Hindlimb muscle (tissue), 1 donor: ENCODE measurements at regions not wholly inside any gene's neighbourhood (a gene's known extent, or its start where the extent isn't known, plus 50 kb on each side); places are given as distances from the start of the nearest gene placed in this dataset.
"Not testable (repeated sequence)": the region's sequence is repeated elsewhere in the genome, so short reads cannot be mapped to it uniquely, and the experiment has no call there.

Source experiments
- DNase-seq: peaks from one replicate; pipeline ENCODE4 v3.0.0-alpha.2; 2013

GRCh38 chr2:142571934-142572333, 305.5 kb upstream of the KYNU start:
- no peak for DNase-seq

- no peak for DNase-seq
Observed at GRCh38 chr2:142562900-142563299, 314.6 kb upstream of the KYNU start.

- DNase-seq, result no peak
Observed at GRCh38 chr2:142561656-142562055, 315.8 kb upstream of the KYNU start.

- DNase-seq, result no peak
Observed at GRCh38 chr2:142557391-142557790, 320.1 kb upstream of the KYNU start.

GRCh38 chr2:142545999-142546398, 331.5 kb upstream of the KYNU start:
- DNase-seq, result not testable (repeated sequence)

GRCh38 chr2:142545036-142545435, 332.4 kb upstream of the KYNU start:
- peak; percentile 65 for DNase-seq

- no peak for DNase-seq
Observed at GRCh38 chr2:142544173-142544572, 333.3 kb upstream of the KYNU start.

- DNase-seq, result no peak
Observed at GRCh38 chr2:142542431-142542910, 335.0 kb upstream of the KYNU start.

- no peak for DNase-seq
Observed at GRCh38 chr2:142536966-142537365, 340.5 kb upstream of the KYNU start.

GRCh38 chr2:142536492-142536891, 341.0 kb upstream of the KYNU start:
- no peak for DNase-seq

GRCh38 chr2:142535311-142535710, 342.2 kb upstream of the KYNU start:
- no peak for DNase-seq

- DNase-seq, result no peak
Observed at GRCh38 chr2:142533177-142533576, 344.3 kb upstream of the KYNU start.

GRCh38 chr2:142531377-142531776, 346.1 kb upstream of the KYNU start:
- no peak for DNase-seq

GRCh38 chr2:142525720-142526119, 351.7 kb upstream of the KYNU start:
- DNase-seq, result no peak

- no peak for DNase-seq
Observed at GRCh38 chr2:142521492-142521891, 356.0 kb upstream of the KYNU start.

- DNase-seq, result no peak
Observed at GRCh38 chr2:142515493-142515892, 362.0 kb upstream of the KYNU start.

GRCh38 chr2:142509401-142509800, 368.1 kb upstream of the KYNU start:
- no peak for DNase-seq

GRCh38 chr2:142504754-142505153, 372.7 kb upstream of the KYNU start:
- no peak for DNase-seq

- no peak for DNase-seq
Observed at GRCh38 chr2:142502402-142502801, 371.6 kb upstream of the LRP1B start.

- DNase-seq, result no peak
Observed at GRCh38 chr2:142495141-142495540, 364.3 kb upstream of the LRP1B start.

- DNase-seq, result not testable (repeated sequence)
Observed at GRCh38 chr2:142489631-142490030, 358.8 kb upstream of the LRP1B start.

- peak; percentile 19 for DNase-seq
Observed at GRCh38 chr2:142484111-142484510, 353.3 kb upstream of the LRP1B start.

GRCh38 chr2:142483653-142484052, 352.8 kb upstream of the LRP1B start:
- DNase-seq, result no peak

- peak; percentile 6 for DNase-seq
Observed at GRCh38 chr2:142478206-142478605, 347.4 kb upstream of the LRP1B start.

- no peak for DNase-seq
Observed at GRCh38 chr2:142472382-142472781, 341.6 kb upstream of the LRP1B start.

GRCh38 chr2:142467321-142467720, 336.5 kb upstream of the LRP1B start:
- no peak for DNase-seq
